ENCODE measurements at regions not wholly inside any gene's neighbourhood (a gene's known extent, or its start where the extent isn't known, plus 50 kb on each side); places are given as distances from the start of the nearest gene placed in this dataset.

- DNase-seq (ENCODE audit: low read depth, low spot score): no peak
- H4K20me1 ChIP-seq (ENCODE audit: control insufficient read depth, insufficient read depth): no peaks in the 10 kb centered on the region
- H3K27ac ChIP-seq (ENCODE audit: control insufficient read depth, insufficient read depth): no peak overlapping the region
- ATAC-seq: no peak
- intact Hi-C loops (cut with micrococcal nuclease; ENCODE audit: unreplicated experiment) (no loop called here), in situ Hi-C loops (cut with MboI) (no loop called here)
- H3K4me3 ChIP-seq: no peak overlapping the region
- BruUV-seq (replicated peaks): no TSS peak
- CTCF ChIA-PET: no interaction called here
- H3K9ac ChIP-seq (ENCODE audit: control insufficient read depth, insufficient read depth, low read length): no peak overlapping the region
- no peak overlapping the region for H2AFZ ChIP-seq (ENCODE audit: control insufficient read depth, low read depth, low read length)
- SMC1A ChIA-PET (ENCODE audit: uncharacterized antibody, unreplicated experiment): no interaction called here
- H3K27me3 ChIP-seq (replicated peaks in 1 of 2; ENCODE audit: control insufficient read depth in 2 of 2, insufficient read depth in 2 of 2, low read length in 1 of 2): no peaks in the 10 kb centered on the region
- no peaks in the 10 kb centered on the region for H3K36me3 ChIP-seq (ENCODE audit: control insufficient read depth in 2 of 2, insufficient read depth in 2 of 2, low read length in 1 of 2)
- FAIRE-seq: no peak
- no peaks in the 10 kb centered on the region; the same call in 2 of the 3 replicates for H3K9me3 ChIP-seq (replicated peaks; ENCODE audit: control insufficient read depth, insufficient read depth, low read length)
- 17% methylated on average over 5 of the region's 5 CpGs for WGBS (ENCODE audit: insufficient coverage, insufficient replicate concordance, low lambda C conversion rate, missing lambda C conversion rate)
- peak; percentile 48; the same call in 1 of the 2 replicates for TF ChIP-seq RAD51 (IDR thresholded peaks at IDR 0.05)
- TF ChIP-seq NR2F1 (conservative IDR thresholded peaks at IDR 0.05): no peak
- no peak for TF ChIP-seq POLR2AphosphoS5 (IDR thresholded peaks at IDR 0.05; ENCODE audit: low read length)
- peak in 1 of 2 experiments; percentile 10; a peak in 1 of 4 replicates for TF ChIP-seq BHLHE40 (IDR thresholded peaks at IDR 0.05; ENCODE audit: borderline replicate concordance in 1 of 2, low read depth in 2 of 2, low read length in 1 of 2)
- H3K79me2 ChIP-seq (ENCODE audit: control insufficient read depth, insufficient read depth, low read length): no peaks in the 10 kb centered on the region
- POLR2A ChIA-PET: no interaction called here
- H3K4me2 ChIP-seq (ENCODE audit: control insufficient read depth, insufficient read depth): no peak overlapping the region
- RAD21 ChIA-PET (ENCODE audit: unreplicated experiment): no interaction called here
- no peaks in the 10 kb centered on the region for H3K4me1 ChIP-seq (ENCODE audit: control insufficient read depth, insufficient read depth, low read length)
Measured at GRCh38 chr16:86410529-86410928, 99.8 kb upstream of the FOXF1 start.

DNA sequence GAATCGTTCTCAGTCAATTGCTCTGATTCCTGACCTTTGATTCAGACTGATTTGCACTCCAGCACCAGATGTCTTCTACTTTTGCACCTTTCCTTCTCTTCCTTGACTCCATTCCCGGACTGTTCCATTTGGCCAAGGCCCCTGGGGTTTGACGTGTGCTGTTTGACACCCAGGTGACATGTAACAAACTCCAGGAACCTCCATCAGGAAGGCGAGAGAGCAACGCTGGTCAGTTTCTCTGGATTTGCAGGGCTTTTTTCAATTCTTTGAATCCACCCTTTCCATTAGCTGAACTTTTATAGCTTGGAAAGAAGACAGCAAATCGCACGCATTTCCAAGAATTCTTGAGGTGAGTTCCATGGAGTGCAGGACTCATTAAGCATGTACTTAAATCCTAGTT, 98.4 kb upstream of the FOXF1 start:
- ChIA-PET POLR2A (no interaction called here), SMC1A (ENCODE audit: uncharacterized antibody, unreplicated experiment) (no interaction called here), RAD21 (ENCODE audit: unreplicated experiment) (no interaction called here), CTCF (interaction anchor here (0.6 kb wide), 1 partner anchor 1934 kb away, joined by 3 read pairs; no protein-coding TSS in a partner anchor)
- no TSS peak for BruUV-seq (replicated peaks)
- Histone ChIP-seq H3K27ac (ENCODE audit: control insufficient read depth, insufficient read depth) (no peak overlapping the region), H3K4me3 (no peak overlapping the region), H3K9me3 (replicated peaks; ENCODE audit: control insufficient read depth, insufficient read depth, low read length) (no peaks in the 10 kb centered on the region; the same call in 2 of the 3 replicates), H2AFZ (ENCODE audit: control insufficient read depth, low read depth, low read length) (no peak overlapping the region), H3K9ac (ENCODE audit: control insufficient read depth, insufficient read depth, low read length) (no peak overlapping the region), H3K4me1 (ENCODE audit: control insufficient read depth, insufficient read depth, low read length) (no peaks in the 10 kb centered on the region), H3K36me3 (ENCODE audit: control insufficient read depth in 2 of 2, insufficient read depth in 2 of 2, low read length in 1 of 2) (no peaks in the 10 kb centered on the region), H3K4me2 (ENCODE audit: control insufficient read depth, insufficient read depth) (no peak overlapping the region), H3K27me3 (replicated peaks in 1 of 2; ENCODE audit: control insufficient read depth in 2 of 2, insufficient read depth in 2 of 2, low read length in 1 of 2) (no peaks in the 10 kb centered on the region), H3K79me2 (ENCODE audit: control insufficient read depth, insufficient read depth, low read length) (no peaks in the 10 kb centered on the region), H4K20me1 (ENCODE audit: control insufficient read depth, insufficient read depth) (no peaks in the 10 kb centered on the region)
- no peak for ATAC-seq
- DNase-seq (ENCODE audit: low read depth, low spot score): no peak
- in situ Hi-C loops (cut with MboI): no loop called here
- TF ChIP-seq POLR2AphosphoS5 (IDR thresholded peaks at IDR 0.05; ENCODE audit: low read length) (no peak), CBX3 (IDR thresholded peaks at IDR 0.05; ENCODE audit: borderline replicate concordance, low read depth) (no peak), JUND (IDR thresholded peaks at IDR 0.05; ENCODE audit: low read depth, low read length) (no peak), SPI1 (IDR thresholded peaks at IDR 0.05; ENCODE audit: borderline replicate concordance, insufficient read depth, low read depth, low read length) (no peak), TCF12 (IDR thresholded peaks at IDR 0.05; ENCODE audit: low read depth, low read length) (no peak), BCL11A (IDR thresholded peaks at IDR 0.05; ENCODE audit: low read depth, low read length) (no peak), SREBF1 (IDR thresholded peaks at IDR 0.05; ENCODE audit: low read length) (no peak), SIN3A (IDR thresholded peaks at IDR 0.05; ENCODE audit: low read depth, low read length) (no peak), TARDBP (IDR thresholded peaks at IDR 0.05; ENCODE audit: borderline replicate concordance) (no peak), SREBF2 (IDR thresholded peaks at IDR 0.05; ENCODE audit: low read length) (no peak)
- TF ChIP-seq, protein P1, sequence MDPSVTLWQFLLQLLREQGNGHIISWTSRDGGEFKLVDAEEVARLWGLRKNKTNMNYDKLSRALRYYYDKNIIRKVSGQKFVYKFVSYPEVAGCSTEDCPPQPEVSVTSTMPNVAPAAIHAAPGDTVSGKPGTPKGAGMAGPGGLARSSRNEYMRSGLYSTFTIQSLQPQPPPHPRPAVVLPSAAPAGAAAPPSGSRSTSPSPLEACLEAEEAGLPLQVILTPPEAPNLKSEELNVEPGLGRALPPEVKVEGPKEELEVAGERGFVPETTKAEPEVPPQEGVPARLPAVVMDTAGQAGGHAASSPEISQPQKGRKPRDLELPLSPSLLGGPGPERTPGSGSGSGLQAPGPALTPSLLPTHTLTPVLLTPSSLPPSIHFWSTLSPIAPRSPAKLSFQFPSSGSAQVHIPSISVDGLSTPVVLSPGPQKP (IDR thresholded peaks at IDR 0.05; ENCODE audit: low read depth, low read length): no peak
- TF ChIP-seq, protein P2, sequence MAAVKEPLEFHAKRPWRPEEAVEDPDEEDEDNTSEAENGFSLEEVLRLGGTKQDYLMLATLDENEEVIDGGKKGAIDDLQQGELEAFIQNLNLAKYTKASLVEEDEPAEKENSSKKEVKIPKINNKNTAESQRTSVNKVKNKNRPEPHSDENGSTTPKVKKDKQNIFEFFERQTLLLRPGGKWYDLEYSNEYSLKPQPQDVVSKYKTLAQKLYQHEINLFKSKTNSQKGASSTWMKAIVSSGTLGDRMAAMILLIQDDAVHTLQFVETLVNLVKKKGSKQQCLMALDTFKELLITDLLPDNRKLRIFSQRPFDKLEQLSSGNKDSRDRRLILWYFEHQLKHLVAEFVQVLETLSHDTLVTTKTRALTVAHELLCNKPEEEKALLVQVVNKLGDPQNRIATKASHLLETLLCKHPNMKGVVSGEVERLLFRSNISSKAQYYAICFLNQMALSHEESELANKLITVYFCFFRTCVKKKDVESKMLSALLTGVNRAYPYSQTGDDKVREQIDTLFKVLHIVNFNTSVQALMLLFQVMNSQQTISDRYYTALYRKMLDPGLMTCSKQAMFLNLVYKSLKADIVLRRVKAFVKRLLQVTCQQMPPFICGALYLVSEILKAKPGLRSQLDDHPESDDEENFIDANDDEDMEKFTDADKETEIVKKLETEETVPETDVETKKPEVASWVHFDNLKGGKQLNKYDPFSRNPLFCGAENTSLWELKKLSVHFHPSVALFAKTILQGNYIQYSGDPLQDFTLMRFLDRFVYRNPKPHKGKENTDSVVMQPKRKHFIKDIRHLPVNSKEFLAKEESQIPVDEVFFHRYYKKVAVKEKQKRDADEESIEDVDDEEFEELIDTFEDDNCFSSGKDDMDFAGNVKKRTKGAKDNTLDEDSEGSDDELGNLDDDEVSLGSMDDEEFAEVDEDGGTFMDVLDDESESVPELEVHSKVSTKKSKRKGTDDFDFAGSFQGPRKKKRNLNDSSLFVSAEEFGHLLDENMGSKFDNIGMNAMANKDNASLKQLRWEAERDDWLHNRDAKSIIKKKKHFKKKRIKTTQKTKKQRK (IDR thresholded peaks at IDR 0.05; ENCODE audit: low read depth, low read length): no peak
- no peak for FAIRE-seq
- WGBS (ENCODE audit: insufficient coverage, insufficient replicate concordance, low lambda C conversion rate, missing lambda C conversion rate): 18% methylated on average over 7 of the region's 7 CpGs
- intact Hi-C loops (cut with micrococcal nuclease; ENCODE audit: unreplicated experiment): no loop called here

Data from GM12878 (cell line).